ENCODE measurements at regions not wholly inside any gene's neighbourhood (a gene's known extent, or its start where the extent isn't known, plus 50 kb on each side); places are given as distances from the start of the nearest gene placed in this dataset.

DNA sequence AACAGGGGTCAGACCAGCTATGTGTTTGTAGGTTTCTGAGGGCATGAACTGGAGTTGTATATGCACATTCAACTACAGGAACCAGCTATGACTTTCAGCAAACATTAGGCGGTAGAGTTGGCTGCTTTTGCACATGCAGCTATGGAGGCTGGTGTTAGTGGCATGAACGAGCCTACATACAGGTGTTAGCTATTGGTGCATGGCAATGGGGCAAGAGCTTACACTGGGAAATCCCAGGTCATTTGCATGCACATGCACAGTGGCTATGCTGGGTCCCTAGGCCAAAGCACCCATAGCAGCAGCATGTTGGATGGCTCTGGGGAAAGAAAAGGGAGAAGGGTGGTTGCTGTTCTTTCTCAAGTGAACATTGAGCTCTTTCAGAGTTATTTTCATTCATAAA lies 1018.5 kb upstream of the PHF14 start:
- TF ChIP-seq CTCF (IDR thresholded peaks at IDR 0.05): no peak

GRCh38 chr7:9958486-9958885 lies 1015.2 kb upstream of the PHF14 start:
- no peak overlapping the region for H3K4me3 Mint-ChIP-seq (ENCODE audit: unreplicated experiment)
- peaks cover 10% of the 10 kb centered on the region for H3K27me3 Mint-ChIP-seq (ENCODE audit: unreplicated experiment)
- no peak for DNase-seq (ENCODE audit: extremely low spot score, unreplicated experiment)
- peaks cover 4% of the 10 kb centered on the region for H3K4me1 Mint-ChIP-seq (ENCODE audit: unreplicated experiment)
- no peak for TF ChIP-seq CTCF (IDR thresholded peaks at IDR 0.05)
- no peaks in the 10 kb centered on the region for H3K36me3 Mint-ChIP-seq (ENCODE audit: unreplicated experiment)
- H3K9me3 Mint-ChIP-seq (ENCODE audit: unreplicated experiment): peaks cover 14% of the 10 kb centered on the region
- H3K27ac Mint-ChIP-seq (ENCODE audit: unreplicated experiment): no peak overlapping the region

More for the DNA sequence above, 1018.5 kb upstream of the PHF14 start:
- Mint-ChIP-seq H3K4me1 (ENCODE audit: unreplicated experiment) (peaks cover 4% of the 10 kb centered on the region), H3K27me3 (ENCODE audit: unreplicated experiment) (peaks cover 10% of the 10 kb centered on the region), H3K9me3 (ENCODE audit: unreplicated experiment) (peaks cover 20% of the 10 kb centered on the region), H3K4me3 (ENCODE audit: unreplicated experiment) (no peak overlapping the region), H3K27ac (ENCODE audit: unreplicated experiment) (no peak overlapping the region), H3K36me3 (ENCODE audit: unreplicated experiment) (no peaks in the 10 kb centered on the region)
- DNase-seq (ENCODE audit: extremely low spot score, unreplicated experiment): no peak

- H3K4me3 Mint-ChIP-seq (ENCODE audit: unreplicated experiment): no peak overlapping the region
- H3K36me3 Mint-ChIP-seq (ENCODE audit: unreplicated experiment): no peaks in the 10 kb centered on the region
- H3K27ac Mint-ChIP-seq (ENCODE audit: unreplicated experiment): no peak overlapping the region
- no peak for TF ChIP-seq CTCF (IDR thresholded peaks at IDR 0.05)
- no peaks in the 10 kb centered on the region for H3K9me3 Mint-ChIP-seq (ENCODE audit: unreplicated experiment)
- no peak for DNase-seq (ENCODE audit: extremely low spot score, unreplicated experiment)
- peaks cover 4% of the 10 kb centered on the region for H3K4me1 Mint-ChIP-seq (ENCODE audit: unreplicated experiment)
- H3K27me3 Mint-ChIP-seq (ENCODE audit: unreplicated experiment): peaks cover 5% of the 10 kb centered on the region
Observed at GRCh38 chr7:9960460-9960859, 1013.2 kb upstream of the PHF14 start.

GRCh38 chr7:9961161-9961922 lies 1012.3 kb upstream of the PHF14 start:
- H3K27ac Mint-ChIP-seq (ENCODE audit: unreplicated experiment): no peak overlapping the region
- no peak overlapping the region for H3K4me3 Mint-ChIP-seq (ENCODE audit: unreplicated experiment)
- H3K9me3 Mint-ChIP-seq (ENCODE audit: unreplicated experiment): no peaks in the 10 kb centered on the region
- peaks cover 5% of the 10 kb centered on the region for H3K27me3 Mint-ChIP-seq (ENCODE audit: unreplicated experiment)
- DNase-seq (ENCODE audit: extremely low spot score, unreplicated experiment): no peak
- H3K36me3 Mint-ChIP-seq (ENCODE audit: unreplicated experiment): no peaks in the 10 kb centered on the region
- TF ChIP-seq CTCF (IDR thresholded peaks at IDR 0.05): no peak
- H3K4me1 Mint-ChIP-seq (ENCODE audit: unreplicated experiment): peaks cover 4% of the 10 kb centered on the region

DNA sequence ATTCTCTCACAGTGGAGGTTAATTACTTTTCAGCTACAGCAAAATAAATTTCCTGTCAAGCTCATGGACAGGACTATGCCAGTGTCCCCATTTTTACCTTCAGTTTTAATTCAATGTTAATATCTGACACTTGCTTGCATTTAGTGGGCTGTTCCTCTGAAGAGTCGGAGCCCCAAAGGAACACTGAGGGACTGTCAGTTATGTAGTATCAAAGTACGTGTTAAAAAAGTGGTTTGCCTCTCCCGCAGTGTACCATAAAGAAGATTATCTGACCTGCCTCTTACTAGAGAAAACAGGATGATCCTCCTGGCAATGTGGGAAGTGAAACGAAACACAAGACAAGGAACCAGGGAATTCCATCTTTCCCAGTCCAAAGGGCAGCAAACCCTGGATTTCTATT lies 1010.9 kb upstream of the PHF14 start:
- no peak for TF ChIP-seq CTCF (IDR thresholded peaks at IDR 0.05)
- Mint-ChIP-seq H3K36me3 (ENCODE audit: unreplicated experiment) (no peaks in the 10 kb centered on the region), H3K27ac (ENCODE audit: unreplicated experiment) (no peak overlapping the region), H3K4me3 (ENCODE audit: unreplicated experiment) (no peak overlapping the region), H3K4me1 (ENCODE audit: unreplicated experiment) (peaks cover 4% of the 10 kb centered on the region), H3K9me3 (ENCODE audit: unreplicated experiment) (no peaks in the 10 kb centered on the region), H3K27me3 (ENCODE audit: unreplicated experiment) (peaks cover 5% of the 10 kb centered on the region)
- DNase-seq (ENCODE audit: extremely low spot score, unreplicated experiment): no peak
